ENCODE measurements at regions not wholly inside any gene's neighbourhood (a gene's known extent, or its start where the extent isn't known, plus 50 kb on each side); places are given as distances from the start of the nearest gene placed in this dataset.

GRCh38 chr7:13737563-13737962 lies 251.9 kb downstream of the ETV1 start:
- TF ChIP-seq CTCF (IDR thresholded peaks at IDR 0.05) = no peak
- H3K27ac ChIP-seq = no peak overlapping the region

GRCh38 chr7:13742126-13742525 lies 247.3 kb downstream of the ETV1 start:
- H3K27ac ChIP-seq = no peak overlapping the region
- no peak for TF ChIP-seq ZFX (IDR thresholded peaks at IDR 0.05; ENCODE audit: borderline replicate concordance)
- TF ChIP-seq CTCF (IDR thresholded peaks at IDR 0.05) = no peak

- TF ChIP-seq CTCF (IDR thresholded peaks at IDR 0.05) = peak; percentile 87
- no peak for TF ChIP-seq ZFX (IDR thresholded peaks at IDR 0.05; ENCODE audit: borderline replicate concordance)
- no peak overlapping the region for H3K27ac ChIP-seq
These were observed 246.7 kb downstream of the ETV1 start for GRCh38 chr7:13742811-13743210.

- TF ChIP-seq ZFX (IDR thresholded peaks at IDR 0.05; ENCODE audit: borderline replicate concordance) (no peak), CTCF (IDR thresholded peaks at IDR 0.05) (no peak)
- no peak overlapping the region for H3K27ac ChIP-seq
These were observed 246.2 kb downstream of the ETV1 start for GRCh38 chr7:13743226-13743625.

GRCh38 chr7:13745530-13745929 lies 243.9 kb downstream of the ETV1 start:
- TF ChIP-seq CTCF (IDR thresholded peaks at IDR 0.05) (no peak), ZFX (IDR thresholded peaks at IDR 0.05; ENCODE audit: borderline replicate concordance) (no peak)
- H3K27ac ChIP-seq = no peak overlapping the region

GRCh38 chr7:13748998-13749397 lies 240.5 kb downstream of the ETV1 start:
- H3K27ac ChIP-seq = no peak overlapping the region
- no peak for TF ChIP-seq ZFX (IDR thresholded peaks at IDR 0.05; ENCODE audit: borderline replicate concordance)

GRCh38 chr7:13749636-13750035 lies 239.8 kb downstream of the ETV1 start:
- TF ChIP-seq CTCF (IDR thresholded peaks at IDR 0.05) (no peak), ZFX (IDR thresholded peaks at IDR 0.05; ENCODE audit: borderline replicate concordance) (no peak)
- no peak overlapping the region for H3K27ac ChIP-seq

- H3K27ac ChIP-seq = no peak overlapping the region
- TF ChIP-seq ZFX (IDR thresholded peaks at IDR 0.05; ENCODE audit: borderline replicate concordance) = no peak
- no peak for TF ChIP-seq CTCF (IDR thresholded peaks at IDR 0.05)
These were observed 237.7 kb downstream of the ETV1 start for GRCh38 chr7:13751766-13752165.

Data from 22Rv1 (cell line).